Activated CD8-positive, alpha-beta memory T cell treated with anti-CD3 and anti-CD28 coated beads, Interleukin-2, amount 50 U/mL, for 1 hour (primary cell): ENCODE measurements at regions not wholly inside any gene's neighbourhood (a gene's known extent, or its start where the extent isn't known, plus 50 kb on each side); places are given as distances from the start of the nearest gene placed in this dataset.
"Not testable (repeated sequence)": the region's sequence is repeated elsewhere in the genome, so short reads cannot be mapped to it uniquely, and the experiment has no call there.

Source experiments
- DNase-seq: peaks from one replicate; pipeline ENCODE4 v3.0.0-alpha.2; 2020; ENCODE audit errors: extremely low read depth

- no peak for DNase-seq
Observed at GRCh38 chr2:82237994-82238662, 1933.6 kb upstream of the LRRTM1 start.

GRCh38 chr2:82234283-82234874 is 1929.8 kb upstream of the LRRTM1 start:
- no peak for DNase-seq

- DNase-seq, result no peak
Observed at GRCh38 chr2:82233806-82234205, 1929.3 kb upstream of the LRRTM1 start.

- DNase-seq, result no peak
Observed at GRCh38 chr2:82230406-82230805, 1925.9 kb upstream of the LRRTM1 start.

- no peak for DNase-seq
Observed at GRCh38 chr2:82226441-82226840, 1921.9 kb upstream of the LRRTM1 start.

- no peak for DNase-seq
Observed at GRCh38 chr2:82224301-82224940, 1919.9 kb upstream of the LRRTM1 start.

- DNase-seq, result no peak
Observed at GRCh38 chr2:82215212-82215611, 1910.7 kb upstream of the LRRTM1 start.

GRCh38 chr2:82199493-82199852 is 1894.9 kb upstream of the LRRTM1 start:
- DNase-seq, result no peak

- DNase-seq, result no peak
Observed at GRCh38 chr2:82198809-82199492, 1894.4 kb upstream of the LRRTM1 start.

GRCh38 chr2:82182270-82182669 is 1877.7 kb upstream of the LRRTM1 start:
- no peak for DNase-seq

GRCh38 chr2:82175210-82175609 is 1870.7 kb upstream of the LRRTM1 start:
- not testable (repeated sequence) for DNase-seq

GRCh38 chr2:82172483-82172882 is 1867.9 kb upstream of the LRRTM1 start:
- no peak for DNase-seq

- DNase-seq, result no peak
Observed at GRCh38 chr2:82169379-82169778, 1864.8 kb upstream of the LRRTM1 start.

- DNase-seq, result no peak
Observed at GRCh38 chr2:82165377-82165776, 1860.8 kb upstream of the LRRTM1 start.

- no peak for DNase-seq
Observed at GRCh38 chr2:82158150-82158549, 1853.6 kb upstream of the LRRTM1 start.

GRCh38 chr2:82155469-82155868 is 1850.9 kb upstream of the LRRTM1 start:
- no peak for DNase-seq

- DNase-seq, result no peak
Observed at GRCh38 chr2:82143343-82143742, 1838.8 kb upstream of the LRRTM1 start.

GRCh38 chr2:82139979-82140611 is 1835.5 kb upstream of the LRRTM1 start:
- no peak for DNase-seq

GRCh38 chr2:82137441-82137840 is 1832.9 kb upstream of the LRRTM1 start:
- no peak for DNase-seq

GRCh38 chr2:82128051-82128450 is 1823.5 kb upstream of the LRRTM1 start:
- no peak for DNase-seq

- DNase-seq, result no peak
Observed at GRCh38 chr2:82124629-82125028, 1820.1 kb upstream of the LRRTM1 start.

GRCh38 chr2:82120654-82121053 is 1816.1 kb upstream of the LRRTM1 start:
- DNase-seq, result no peak
